Tibial artery (tissue), 4 donors: ENCODE measurements at regions not wholly inside any gene's neighbourhood (a gene's known extent, or its start where the extent isn't known, plus 50 kb on each side); places are given as distances from the start of the nearest gene placed in this dataset.

Experiments
- DNase-seq, 2 donors: peaks; one replicate each; pipeline ENCODE4 v3.0.0-alpha.2; 2019
- H3K27ac ChIP-seq, 2 donors: fragments of 200-600 bp; sonication (generic) in 1 of 2; 1 replicate in 1 of 2; 2 replicates in 1 of 2; pipeline ENCODE4 v1.5.1; 2018 to 2019; ENCODE audit warnings: mild to moderate bottlenecking in 1 of 2
- H3K27me3 ChIP-seq, 2 donors: fragments of 200-600 bp; sonication (generic) in 1 of 2; one replicate each; pipeline versions ENCODE4 v1.5.1 to v1.6.0; 2016 to 2019
- H3K36me3 ChIP-seq, 3 donors: fragments of 200-600 bp; sonication (generic) in 2 of 3; one replicate each; pipeline ENCODE4 v1.5.1; 2016 to 2019; ENCODE audit warnings: mild to moderate bottlenecking in 2 of 3
- H3K4me1 ChIP-seq, 4 donors: fragments of 200-600 bp; sonication (generic) in 2 of 4; 1 replicate in 3 of 4; 2 replicates in 1 of 4; pipeline ENCODE4 v1.5.1; 2016 to 2019
- H3K4me3 ChIP-seq, 2 donors: fragments of 200-600 bp; sonication (generic) in 1 of 2; 1 replicate in 1 of 2; 2 replicates in 1 of 2; pipeline ENCODE4 v1.5.1; 2018 to 2019; ENCODE audit warnings: mild to moderate bottlenecking in 2 of 2
- H3K9me3 ChIP-seq, 3 donors: fragments of 200-600 bp; sonication (generic) in 1 of 3; one replicate each; pipeline ENCODE4 v1.5.1; 2016 to 2019
- intact Hi-C: fragments of 100-400 bp; cut with DNase I; formaldehyde crosslinking; loops from one replicate; pipeline ENCODE4 v1.15.0; 2023; ENCODE audit warnings: low total_unique reads
- TF ChIP-seq, protein P1 (sequence below), 2 experiments: fragments of 200-600 bp in 1 of 2; fragments of 450-650 bp in 1 of 2; IDR thresholded peaks; one replicate each; pipeline ENCODE4 v1.5.1; 2017 to 2019; ENCODE audit warnings: antibody characterized with exemption in 2 of 2, mild to moderate bottlenecking in 1 of 2, moderate library complexity in 1 of 2

- Histone ChIP-seq H3K4me3 (no peak overlapping the region), H3K27ac (no peak overlapping the region), H3K4me1 (no peaks in the 10 kb centered on the region), H3K36me3 (no peaks in the 10 kb centered on the region), H3K27me3 (peaks cover 0 to 17% of the 10 kb centered on the region in 2 donors), H3K9me3 (no peaks in the 10 kb centered on the region)
- intact Hi-C loops, result no loop called here
- no peak for DNase-seq
- TF ChIP-seq, protein P1, sequence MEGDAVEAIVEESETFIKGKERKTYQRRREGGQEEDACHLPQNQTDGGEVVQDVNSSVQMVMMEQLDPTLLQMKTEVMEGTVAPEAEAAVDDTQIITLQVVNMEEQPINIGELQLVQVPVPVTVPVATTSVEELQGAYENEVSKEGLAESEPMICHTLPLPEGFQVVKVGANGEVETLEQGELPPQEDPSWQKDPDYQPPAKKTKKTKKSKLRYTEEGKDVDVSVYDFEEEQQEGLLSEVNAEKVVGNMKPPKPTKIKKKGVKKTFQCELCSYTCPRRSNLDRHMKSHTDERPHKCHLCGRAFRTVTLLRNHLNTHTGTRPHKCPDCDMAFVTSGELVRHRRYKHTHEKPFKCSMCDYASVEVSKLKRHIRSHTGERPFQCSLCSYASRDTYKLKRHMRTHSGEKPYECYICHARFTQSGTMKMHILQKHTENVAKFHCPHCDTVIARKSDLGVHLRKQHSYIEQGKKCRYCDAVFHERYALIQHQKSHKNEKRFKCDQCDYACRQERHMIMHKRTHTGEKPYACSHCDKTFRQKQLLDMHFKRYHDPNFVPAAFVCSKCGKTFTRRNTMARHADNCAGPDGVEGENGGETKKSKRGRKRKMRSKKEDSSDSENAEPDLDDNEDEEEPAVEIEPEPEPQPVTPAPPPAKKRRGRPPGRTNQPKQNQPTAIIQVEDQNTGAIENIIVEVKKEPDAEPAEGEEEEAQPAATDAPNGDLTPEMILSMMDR (IDR thresholded peaks at IDR 0.05), result no peak
Observed at GRCh38 chr2:235162082-235162836, 210.4 kb downstream of the SH3BP4 start.

DNA sequence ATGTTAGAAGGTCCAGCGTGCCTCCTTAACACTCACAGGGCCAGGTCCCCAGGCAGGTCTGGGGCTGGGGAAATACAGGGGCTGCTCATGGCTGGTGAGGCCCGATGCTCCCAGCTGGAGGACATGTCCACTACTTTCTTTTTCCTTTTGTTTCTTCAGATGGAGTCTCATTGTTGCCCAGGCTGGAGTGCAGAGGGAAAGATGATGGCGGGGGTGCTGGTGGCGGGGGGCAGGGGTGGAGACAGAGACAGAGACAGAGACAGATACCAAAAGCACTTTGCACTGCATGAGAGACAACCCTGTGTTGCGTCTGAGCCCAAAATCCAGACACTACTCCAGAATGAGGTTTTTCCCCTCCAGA is 211.0 kb downstream of the SH3BP4 start:
- no peak for DNase-seq
- Histone ChIP-seq H3K4me1 (no peaks in the 10 kb centered on the region), H3K36me3 (no peaks in the 10 kb centered on the region), H3K27me3 (peaks cover 0 to 17% of the 10 kb centered on the region in 2 donors), H3K4me3 (no peak overlapping the region), H3K9me3 (no peaks in the 10 kb centered on the region), H3K27ac (no peak overlapping the region)
- TF ChIP-seq, protein P1 (IDR thresholded peaks at IDR 0.05), result no peak
- intact Hi-C loops, result no loop called here

DNA sequence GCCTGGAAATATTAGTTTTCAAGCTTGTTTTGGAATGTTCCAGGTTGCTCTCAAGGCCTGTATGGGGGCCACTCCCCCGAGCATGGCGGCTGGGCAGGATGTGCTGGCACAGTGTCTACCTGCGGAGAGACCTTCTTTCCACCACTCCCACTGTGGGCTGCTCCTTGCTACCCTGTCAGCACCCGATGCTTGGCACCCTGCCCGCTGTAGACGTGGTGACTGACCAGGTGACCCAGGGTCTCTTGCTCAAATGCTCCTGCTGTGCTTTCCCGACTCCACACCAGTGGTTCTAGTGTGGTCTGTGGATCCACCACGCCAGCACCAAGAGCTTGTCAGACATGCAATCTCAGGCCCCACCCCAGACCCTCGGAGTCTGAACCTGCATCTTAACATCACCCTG is 213.3 kb downstream of the SH3BP4 start:
- H3K27me3 ChIP-seq, result peaks cover 0 to 9% of the 10 kb centered on the region in 2 donors
- H3K4me3 ChIP-seq, result no peak overlapping the region
- H3K36me3 ChIP-seq, result no peaks in the 10 kb centered on the region
- intact Hi-C loops, result no loop called here
- no peaks in the 10 kb centered on the region for H3K9me3 ChIP-seq
- TF ChIP-seq, protein P1 (IDR thresholded peaks at IDR 0.05), result no peak
- no peak for DNase-seq
- H3K27ac ChIP-seq, result no peak overlapping the region
- no peaks in the 10 kb centered on the region for H3K4me1 ChIP-seq

GRCh38 chr2:235165631-235166030 is 213.8 kb downstream of the SH3BP4 start:
- TF ChIP-seq, protein P1 (IDR thresholded peaks at IDR 0.05), result no peak
- no peak for DNase-seq
- peaks cover 0 to 9% of the 10 kb centered on the region in 2 donors for H3K27me3 ChIP-seq
- intact Hi-C loops, result no loop called here
- no peak overlapping the region for H3K27ac ChIP-seq
- H3K4me1 ChIP-seq, result peaks cover 0 to 2% (median 0%) of the 10 kb centered on the region in 4 donors
- no peaks in the 10 kb centered on the region for H3K36me3 ChIP-seq
- no peaks in the 10 kb centered on the region for H3K9me3 ChIP-seq
- no peak overlapping the region for H3K4me3 ChIP-seq

DNA sequence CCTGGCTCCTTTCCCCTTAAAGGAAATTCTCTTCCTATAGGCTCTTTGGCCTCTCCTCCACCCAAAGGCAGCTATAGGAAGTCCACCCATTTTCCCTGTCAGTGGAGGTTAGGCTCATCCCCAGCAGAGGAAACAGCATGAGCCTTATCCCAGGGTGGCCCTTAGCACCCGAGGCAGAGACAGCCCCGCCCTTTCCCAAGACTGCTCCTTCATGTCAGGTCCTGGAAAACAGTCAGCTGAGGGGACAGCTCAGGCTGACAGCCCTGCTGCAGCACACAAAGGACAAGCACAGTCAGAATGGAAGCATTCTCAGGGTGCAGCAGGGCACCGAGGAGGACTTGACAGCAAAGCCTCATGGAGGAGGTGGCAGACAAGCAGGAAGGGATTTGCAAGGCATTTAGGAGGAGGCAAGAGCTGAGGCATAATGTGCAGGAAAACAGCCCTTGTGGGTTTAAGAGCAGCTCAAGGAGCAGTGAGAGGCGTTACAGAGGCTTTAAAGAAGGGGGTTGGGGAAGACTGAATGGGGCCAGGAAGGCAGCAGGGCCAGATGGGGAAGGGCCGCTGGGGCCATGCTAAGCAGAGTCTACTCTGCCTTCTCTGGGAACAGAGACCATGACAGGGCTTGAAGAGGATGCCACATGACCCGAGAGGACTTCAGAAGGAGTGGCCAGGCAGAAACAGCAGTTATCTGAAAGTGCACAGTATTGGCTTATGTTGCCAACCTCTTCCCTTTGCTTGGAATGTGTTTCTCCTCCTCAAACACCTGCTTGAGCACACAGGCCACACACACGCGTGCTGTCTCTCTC is 216.6 kb downstream of the SH3BP4 start:
- TF ChIP-seq, protein P1 (IDR thresholded peaks at IDR 0.05), result no peak
- Histone ChIP-seq H3K4me1 (peaks cover 0 to 6% (median 0%) of the 10 kb centered on the region in 4 donors), H3K27me3 (peaks cover 0 to 2% of the 10 kb centered on the region in 2 donors), H3K36me3 (no peaks in the 10 kb centered on the region), H3K9me3 (no peaks in the 10 kb centered on the region), H3K4me3 (no peak overlapping the region), H3K27ac (no peak overlapping the region)
- DNase-seq, result no peak
- intact Hi-C loops, result no loop called here
